ENCODE measurements at regions not wholly inside any gene's neighbourhood (a gene's known extent, or its start where the extent isn't known, plus 50 kb on each side); places are given as distances from the start of the nearest gene placed in this dataset.

- no peak overlapping the region for H3K9ac ChIP-seq (ENCODE audit: low read depth, low read length)
- no peak overlapping the region for H3K4me3 ChIP-seq (ENCODE audit: low read length)
- H3K27ac ChIP-seq (ENCODE audit: low read length): no peak overlapping the region
- H3K9me3 ChIP-seq (ENCODE audit: insufficient read depth, low read depth, low read length): peaks cover 8% of the 10 kb centered on the region
- no peaks in the 10 kb centered on the region for H3K36me3 ChIP-seq (ENCODE audit: insufficient read depth, low read depth, low read length)
- no peaks in the 10 kb centered on the region for H3K4me1 ChIP-seq (ENCODE audit: insufficient read depth, low read length)
- no peaks in the 10 kb centered on the region for H3K27me3 ChIP-seq (ENCODE audit: insufficient read depth, low read length)
These were observed 180.9 kb downstream of the ZNF621 start for GRCh38 chr3:40705663-40706062.

GRCh38 chr3:40713306-40713705 is 188.5 kb downstream of the ZNF621 start:
- Histone ChIP-seq H3K4me1 (ENCODE audit: insufficient read depth, low read length) (no peaks in the 10 kb centered on the region), H3K9me3 (ENCODE audit: insufficient read depth, low read depth, low read length) (no peaks in the 10 kb centered on the region), H3K9ac (ENCODE audit: low read depth, low read length) (no peak overlapping the region), H3K27ac (ENCODE audit: low read length) (no peak overlapping the region), H3K27me3 (ENCODE audit: insufficient read depth, low read length) (no peaks in the 10 kb centered on the region), H3K36me3 (ENCODE audit: insufficient read depth, low read depth, low read length) (no peaks in the 10 kb centered on the region), H3K4me3 (ENCODE audit: low read length) (no peak overlapping the region)

- no peaks in the 10 kb centered on the region for H3K9me3 ChIP-seq (ENCODE audit: insufficient read depth, low read depth, low read length)
- H3K4me3 ChIP-seq (ENCODE audit: low read length): no peak overlapping the region
- H3K27ac ChIP-seq (ENCODE audit: low read length): no peak overlapping the region
- H3K9ac ChIP-seq (ENCODE audit: low read depth, low read length): no peak overlapping the region
- no peaks in the 10 kb centered on the region for H3K27me3 ChIP-seq (ENCODE audit: insufficient read depth, low read length)
- no peaks in the 10 kb centered on the region for H3K36me3 ChIP-seq (ENCODE audit: insufficient read depth, low read depth, low read length)
- H3K4me1 ChIP-seq (ENCODE audit: insufficient read depth, low read length): no peaks in the 10 kb centered on the region
These were observed 189.0 kb downstream of the ZNF621 start for GRCh38 chr3:40713795-40714194.

DNA sequence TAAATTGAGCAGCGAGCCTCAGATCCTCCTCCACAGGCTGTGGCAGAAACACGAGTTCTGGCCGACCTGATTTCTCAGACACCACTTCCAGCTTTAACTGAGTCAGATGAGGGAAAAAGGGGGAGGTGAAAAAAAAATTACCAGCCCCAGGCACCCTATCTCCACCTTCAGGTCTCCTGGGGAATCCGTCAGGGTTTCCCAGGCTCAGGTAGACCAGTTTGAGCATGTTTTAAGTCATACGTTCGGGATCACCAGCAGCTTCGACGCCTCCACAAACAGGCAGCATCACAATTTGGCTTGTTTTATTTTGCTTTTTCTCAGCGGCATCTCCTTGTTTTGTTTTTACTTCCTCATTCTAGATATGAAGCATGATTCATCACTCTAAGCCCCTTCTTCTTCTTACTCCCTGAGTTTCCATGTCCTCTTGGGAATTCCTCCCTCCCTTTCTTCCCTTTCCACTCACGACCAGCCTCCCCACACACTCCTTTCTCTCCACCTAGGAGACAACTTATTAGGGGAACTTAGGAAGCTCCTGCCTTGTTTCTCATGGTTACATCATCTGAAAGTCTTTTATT is 190.1 kb downstream of the ZNF621 start:
- Histone ChIP-seq H3K9ac (ENCODE audit: low read depth, low read length) (no peak overlapping the region), H3K27ac (ENCODE audit: low read length) (no peak overlapping the region), H3K36me3 (ENCODE audit: insufficient read depth, low read depth, low read length) (no peaks in the 10 kb centered on the region), H3K4me1 (ENCODE audit: insufficient read depth, low read length) (no peaks in the 10 kb centered on the region), H3K27me3 (ENCODE audit: insufficient read depth, low read length) (no peaks in the 10 kb centered on the region), H3K4me3 (ENCODE audit: low read length) (no peak overlapping the region), H3K9me3 (ENCODE audit: insufficient read depth, low read depth, low read length) (no peaks in the 10 kb centered on the region)

GRCh38 chr3:40715551-40715950 is 190.8 kb downstream of the ZNF621 start:
- no peak overlapping the region for H3K27ac ChIP-seq (ENCODE audit: low read length)
- H3K9me3 ChIP-seq (ENCODE audit: insufficient read depth, low read depth, low read length): no peaks in the 10 kb centered on the region
- H3K4me3 ChIP-seq (ENCODE audit: low read length): no peak overlapping the region
- H3K36me3 ChIP-seq (ENCODE audit: insufficient read depth, low read depth, low read length): no peaks in the 10 kb centered on the region
- H3K27me3 ChIP-seq (ENCODE audit: insufficient read depth, low read length): no peaks in the 10 kb centered on the region
- no peak overlapping the region for H3K9ac ChIP-seq (ENCODE audit: low read depth, low read length)
- H3K4me1 ChIP-seq (ENCODE audit: insufficient read depth, low read length): no peaks in the 10 kb centered on the region

DNA sequence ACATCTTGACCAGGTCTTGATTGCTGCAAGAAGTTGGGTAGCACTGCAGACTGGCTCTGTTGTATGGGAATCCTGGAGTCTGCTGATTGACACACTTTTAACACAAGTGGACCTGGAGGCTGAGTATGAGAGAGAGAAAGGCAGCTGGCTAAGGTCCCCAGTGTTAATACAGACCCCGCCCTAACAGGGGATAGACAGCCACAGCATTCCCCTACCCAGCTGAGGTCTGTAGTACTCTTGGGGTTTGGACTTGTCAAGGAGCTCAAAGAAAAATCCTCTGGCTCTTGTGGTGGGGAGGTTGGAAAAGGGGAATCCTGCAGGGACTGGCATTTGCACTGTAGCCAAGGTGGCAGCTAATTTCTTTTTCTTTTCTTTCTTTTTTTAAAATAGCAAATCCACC is 192.7 kb downstream of the ZNF621 start:
- Histone ChIP-seq H3K27me3 (ENCODE audit: insufficient read depth, low read length) (no peaks in the 10 kb centered on the region), H3K9me3 (ENCODE audit: insufficient read depth, low read depth, low read length) (no peaks in the 10 kb centered on the region), H3K27ac (ENCODE audit: low read length) (no peak overlapping the region), H3K4me3 (ENCODE audit: low read length) (no peak overlapping the region), H3K4me1 (ENCODE audit: insufficient read depth, low read length) (no peaks in the 10 kb centered on the region), H3K36me3 (ENCODE audit: insufficient read depth, low read depth, low read length) (no peaks in the 10 kb centered on the region), H3K9ac (ENCODE audit: low read depth, low read length) (no peak overlapping the region)

GRCh38 chr3:40718209-40718608 is 193.4 kb downstream of the ZNF621 start:
- Histone ChIP-seq H3K36me3 (ENCODE audit: insufficient read depth, low read depth, low read length) (no peaks in the 10 kb centered on the region), H3K27ac (ENCODE audit: low read length) (no peak overlapping the region), H3K9ac (ENCODE audit: low read depth, low read length) (no peak overlapping the region), H3K27me3 (ENCODE audit: insufficient read depth, low read length) (no peaks in the 10 kb centered on the region), H3K4me1 (ENCODE audit: insufficient read depth, low read length) (no peaks in the 10 kb centered on the region), H3K9me3 (ENCODE audit: insufficient read depth, low read depth, low read length) (no peaks in the 10 kb centered on the region), H3K4me3 (ENCODE audit: low read length) (no peak overlapping the region)

GRCh38 chr3:40718681-40719080 is 193.9 kb downstream of the ZNF621 start:
- H3K27ac ChIP-seq (ENCODE audit: low read length): no peak overlapping the region
- no peak overlapping the region for H3K9ac ChIP-seq (ENCODE audit: low read depth, low read length)
- no peaks in the 10 kb centered on the region for H3K9me3 ChIP-seq (ENCODE audit: insufficient read depth, low read depth, low read length)

DNA sequence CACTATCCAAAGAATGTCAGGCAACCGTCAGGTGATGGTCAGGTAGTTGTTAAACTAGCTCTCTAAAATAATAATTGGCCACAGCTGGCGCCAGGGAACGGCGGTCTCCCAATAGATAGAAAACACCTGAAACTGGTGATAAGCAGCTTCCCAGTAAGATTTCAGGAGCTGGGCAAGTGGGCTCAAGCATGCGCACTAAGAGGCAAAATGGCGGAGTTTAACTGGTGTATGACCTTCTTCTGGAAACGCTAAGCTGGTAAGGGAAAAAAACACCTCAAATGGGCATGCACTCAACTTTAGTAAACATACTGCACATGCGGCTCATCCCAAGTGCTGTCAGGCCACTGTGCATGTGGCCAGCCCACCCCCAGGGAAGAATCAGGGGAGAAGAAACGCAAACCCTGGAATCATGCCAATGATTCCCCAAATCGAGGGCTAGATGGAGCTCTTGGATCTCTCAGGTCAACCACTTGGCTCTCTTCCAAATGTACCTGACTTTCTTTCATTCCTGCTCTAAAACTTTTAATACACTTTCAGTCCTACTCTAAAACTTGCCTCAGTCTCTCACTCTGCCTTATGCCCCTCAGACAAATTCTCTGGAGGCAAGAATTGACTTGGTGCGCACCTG is 195.0 kb downstream of the ZNF621 start:
- no peak overlapping the region for H3K9ac ChIP-seq (ENCODE audit: low read depth, low read length)
- H3K9me3 ChIP-seq (ENCODE audit: insufficient read depth, low read depth, low read length): no peaks in the 10 kb centered on the region
- H3K4me1 ChIP-seq (ENCODE audit: insufficient read depth, low read length): no peaks in the 10 kb centered on the region
- H3K27ac ChIP-seq (ENCODE audit: low read length): no peak overlapping the region
- H3K36me3 ChIP-seq (ENCODE audit: insufficient read depth, low read depth, low read length): no peaks in the 10 kb centered on the region
- no peaks in the 10 kb centered on the region for H3K27me3 ChIP-seq (ENCODE audit: insufficient read depth, low read length)
- H3K4me3 ChIP-seq (ENCODE audit: low read length): no peak overlapping the region

More at GRCh38 chr3:40718681-40719080, 193.9 kb downstream of the ZNF621 start:
- Histone ChIP-seq H3K36me3 (ENCODE audit: insufficient read depth, low read depth, low read length) (no peaks in the 10 kb centered on the region), H3K4me3 (ENCODE audit: low read length) (no peak overlapping the region), H3K4me1 (ENCODE audit: insufficient read depth, low read length) (no peaks in the 10 kb centered on the region), H3K27me3 (ENCODE audit: insufficient read depth, low read length) (no peaks in the 10 kb centered on the region)

DNA sequence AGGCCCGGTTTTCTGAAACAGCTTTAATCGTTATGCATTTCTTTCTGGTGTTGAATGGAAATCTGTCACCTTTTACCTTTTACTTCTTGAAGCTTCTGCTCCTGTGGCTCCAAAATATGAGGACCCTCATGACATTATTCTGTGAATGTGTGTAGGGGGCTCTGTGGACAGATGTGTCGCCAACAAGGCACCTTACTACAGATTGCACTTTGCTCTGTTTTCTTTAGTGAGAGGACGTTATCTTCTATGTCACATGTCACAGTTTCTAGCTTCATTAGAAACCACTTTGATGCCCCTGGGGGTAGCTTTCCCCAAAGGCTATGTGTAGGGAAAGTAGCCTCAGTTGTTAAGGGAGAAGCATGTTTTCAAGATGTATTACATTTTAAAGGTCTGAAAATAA is 195.6 kb downstream of the ZNF621 start:
- Histone ChIP-seq H3K27ac (ENCODE audit: low read length) (no peak overlapping the region), H3K9me3 (ENCODE audit: insufficient read depth, low read depth, low read length) (no peaks in the 10 kb centered on the region), H3K4me3 (ENCODE audit: low read length) (no peak overlapping the region), H3K4me1 (ENCODE audit: insufficient read depth, low read length) (no peaks in the 10 kb centered on the region), H3K27me3 (ENCODE audit: insufficient read depth, low read length) (no peaks in the 10 kb centered on the region), H3K9ac (ENCODE audit: low read depth, low read length) (no peak overlapping the region), H3K36me3 (ENCODE audit: insufficient read depth, low read depth, low read length) (no peaks in the 10 kb centered on the region)

- H3K27me3 ChIP-seq (ENCODE audit: insufficient read depth, low read length): no peaks in the 10 kb centered on the region
- H3K4me3 ChIP-seq (ENCODE audit: low read length): no peak overlapping the region
- no peaks in the 10 kb centered on the region for H3K9me3 ChIP-seq (ENCODE audit: insufficient read depth, low read depth, low read length)
- no peaks in the 10 kb centered on the region for H3K4me1 ChIP-seq (ENCODE audit: insufficient read depth, low read length)
- no peak overlapping the region for H3K9ac ChIP-seq (ENCODE audit: low read depth, low read length)
- no peaks in the 10 kb centered on the region for H3K36me3 ChIP-seq (ENCODE audit: insufficient read depth, low read depth, low read length)
- no peak overlapping the region for H3K27ac ChIP-seq (ENCODE audit: low read length)
These were observed 196.1 kb downstream of the ZNF621 start for GRCh38 chr3:40720863-40721262.

- Histone ChIP-seq H3K4me3 (ENCODE audit: low read length) (no peak overlapping the region), H3K36me3 (ENCODE audit: insufficient read depth, low read depth, low read length) (no peaks in the 10 kb centered on the region), H3K9me3 (ENCODE audit: insufficient read depth, low read depth, low read length) (no peaks in the 10 kb centered on the region), H3K4me1 (ENCODE audit: insufficient read depth, low read length) (no peaks in the 10 kb centered on the region), H3K9ac (ENCODE audit: low read depth, low read length) (no peak overlapping the region), H3K27ac (ENCODE audit: low read length) (no peak overlapping the region), H3K27me3 (ENCODE audit: insufficient read depth, low read length) (no peaks in the 10 kb centered on the region)
These were observed 198.4 kb downstream of the ZNF621 start for GRCh38 chr3:40723083-40723660.

Data from iPS-20b (cell line).